Gastrocnemius medialis (tissue), 4 donors: ENCODE measurements at regions not wholly inside any gene's neighbourhood (a gene's known extent, or its start where the extent isn't known, plus 50 kb on each side); places are given as distances from the start of the nearest gene placed in this dataset.
"Not testable (repeated sequence)": the region's sequence is repeated elsewhere in the genome, so short reads cannot be mapped to it uniquely, and the experiment has no call there.

Source experiments
- ATAC-seq, 2 donors: fragments of 150-250 bp; one replicate each; pipeline ENCODE4 v1.9.1; 2016
- DNase-seq, 2 donors: peaks; one replicate each; pipeline ENCODE4 v3.0.0-alpha.2; 2019
- H3K27ac ChIP-seq, 4 donors: fragments of 200-600 bp; sonication (generic); 1 replicate in 1 of 4; 2 replicates in 3 of 4; pipeline ENCODE4 v1.5.1; 2016 to 2018; ENCODE audit warnings: mild to moderate bottlenecking in 2 of 4, moderate library complexity in 1 of 4
- H3K27me3 ChIP-seq, 3 donors: fragments of 200-600 bp; sonication (generic) in 2 of 3; 1 replicate in 1 of 3; 2 replicates in 2 of 3; pipeline versions ENCODE4 v1.5.1 to v1.6.0; 2016 to 2019; ENCODE audit warnings: mild to moderate bottlenecking in 1 of 3, moderate library complexity in 1 of 3
- H3K36me3 ChIP-seq, 2 donors: fragments of 200-600 bp; sonication (generic) in 1 of 2; one replicate each; pipeline ENCODE4 v1.5.1; 2017 to 2018
- H3K4me1 ChIP-seq, 2 donors: fragments of 200-600 bp; sonication (generic) in 1 of 2; one replicate each; pipeline ENCODE4 v1.5.1; 2016 to 2017; ENCODE audit warnings: mild to moderate bottlenecking in 2 of 2
- H3K4me3 ChIP-seq, 4 donors: fragments of 200-600 bp; sonication (generic) in 3 of 4; 1 replicate in 1 of 4; 2 replicates in 3 of 4; pipeline ENCODE4 v1.5.1; 2016 to 2019; ENCODE audit warnings: mild to moderate bottlenecking in 2 of 4
- H3K9me3 ChIP-seq, 3 donors: fragments of 200-600 bp; sonication (generic) in 2 of 3; 1 replicate in 1 of 3; 2 replicates in 2 of 3; pipeline ENCODE4 v1.5.1; 2016 to 2019
- POLR2A ChIP-seq, 2 donors: fragments of 450-650 bp; IDR thresholded peaks; one replicate each; pipeline ENCODE4 v1.6.1; 2017; ENCODE audit warnings: antibody characterized with exemption in 2 of 2, mild to moderate bottlenecking in 2 of 2, moderate library complexity in 2 of 2
- in situ Hi-C, 4 donors: fragments of 200-750 bp; cut with MboI; loops; one replicate each; pipeline versions ENCODE4 v1.15.0 to v1.8.0; 2017; ENCODE audit warnings: low sequenced_read_pairs in 4 of 4
- intact Hi-C: fragments of 100-400 bp; cut with DNase I; formaldehyde crosslinking; loops from one replicate; pipeline ENCODE4 v1.15.1; 2023; ENCODE audit warnings: low total_unique reads
- TF ChIP-seq, protein P1 (sequence below), 5 experiments: fragments of 450-650 bp in 3 of 5; fragments of 200-600 bp in 2 of 5; sonication (generic) in 2 of 5; IDR thresholded peaks in 4 of 5; conservative IDR thresholded peaks in 1 of 5; 1 replicate in 4 of 5; 2 replicates in 1 of 5; pipeline ENCODE4 v1.5.1; 2016 to 2019; ENCODE audit warnings: antibody characterized with exemption in 5 of 5, mild to moderate bottlenecking in 3 of 5, moderate library complexity in 3 of 5

DNA sequence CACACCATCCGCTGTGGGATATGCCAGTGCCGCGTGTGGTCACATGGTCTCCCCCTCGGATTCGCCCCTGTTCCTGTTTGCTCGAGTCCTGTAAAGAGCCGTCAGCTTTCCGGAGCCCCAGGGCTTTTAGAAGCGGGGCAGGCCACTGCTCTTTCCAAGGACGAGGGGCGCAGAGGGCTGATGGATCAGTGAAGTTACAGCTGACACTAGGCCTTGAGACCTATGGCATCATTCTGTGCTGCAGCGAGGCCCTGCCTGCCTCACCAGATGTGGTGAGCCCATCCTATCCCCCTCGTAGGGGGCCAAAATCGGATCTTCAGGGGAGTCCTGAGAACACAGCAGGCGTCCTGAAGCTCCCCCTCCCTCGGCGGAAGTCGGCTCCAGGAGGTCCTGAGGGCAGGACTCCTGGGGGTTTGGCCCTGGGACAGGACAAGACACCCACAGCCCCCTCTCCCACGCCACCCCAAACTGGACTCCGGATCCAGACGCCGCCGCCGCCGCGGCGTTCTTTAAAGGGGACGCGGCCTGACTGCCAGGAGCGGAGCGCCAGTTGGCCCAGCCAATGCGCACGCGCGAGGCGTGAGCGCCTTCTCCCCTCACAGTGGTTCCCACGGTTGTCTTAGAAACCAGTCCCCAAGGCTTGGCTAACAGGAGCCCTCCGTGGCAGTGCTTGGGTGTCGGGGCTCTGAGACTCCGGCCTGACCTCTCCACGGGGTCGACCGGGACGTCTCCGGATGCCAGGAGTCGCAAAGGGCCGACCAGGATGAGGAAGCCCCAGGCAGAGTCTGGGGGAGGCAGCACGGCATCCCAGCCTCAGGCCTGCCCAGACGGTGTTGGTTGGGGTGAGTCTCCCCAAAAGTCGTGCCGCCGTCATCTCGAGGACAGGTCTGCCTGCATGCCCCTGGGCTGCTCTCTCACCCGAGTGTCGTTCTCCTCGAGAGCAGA, 371.7 kb downstream of the ZNF716 start:
- no peak for DNase-seq
- no peaks in the 10 kb centered on the region for H3K9me3 ChIP-seq
- in situ Hi-C loops, result no loop called here

DNA sequence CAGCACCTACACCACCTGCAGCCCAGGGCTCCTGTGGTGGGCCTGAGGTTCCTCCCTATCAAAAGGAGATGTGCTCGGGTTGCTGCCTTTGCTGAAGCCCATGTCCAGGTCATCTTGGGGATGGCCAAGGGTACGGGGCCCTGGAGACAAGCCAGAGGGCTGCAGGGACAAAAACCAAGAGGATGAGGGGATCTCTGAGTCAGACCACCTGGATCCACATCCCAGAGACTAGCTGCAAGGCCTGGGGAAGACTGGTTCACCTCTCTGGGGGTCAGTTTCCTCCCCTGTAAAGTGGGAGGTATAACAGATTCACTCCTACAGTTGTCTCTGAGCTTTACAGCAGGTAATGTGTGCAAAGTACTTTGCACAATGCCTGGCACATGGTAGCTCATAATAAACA, 376.6 kb downstream of the ZNF716 start:
- in situ Hi-C loops, H3K9me3 ChIP-seq, H3K36me3 ChIP-seq, DNase-seq, H3K4me3 ChIP-seq, H3K4me1 ChIP-seq, H3K27me3 ChIP-seq, ATAC-seq, intact Hi-C loops, H3K27ac ChIP-seq: not testable (repeated sequence)

More for the DNA sequence above, 371.7 kb downstream of the ZNF716 start:
- Histone ChIP-seq H3K27ac (no peak overlapping the region), H3K4me1 (no peaks in the 10 kb centered on the region), H3K27me3 (no peaks in the 10 kb centered on the region), H3K36me3 (no peaks in the 10 kb centered on the region), H3K4me3 (no peak overlapping the region)
- ATAC-seq, result no peak
- TF ChIP-seq, protein P1, sequence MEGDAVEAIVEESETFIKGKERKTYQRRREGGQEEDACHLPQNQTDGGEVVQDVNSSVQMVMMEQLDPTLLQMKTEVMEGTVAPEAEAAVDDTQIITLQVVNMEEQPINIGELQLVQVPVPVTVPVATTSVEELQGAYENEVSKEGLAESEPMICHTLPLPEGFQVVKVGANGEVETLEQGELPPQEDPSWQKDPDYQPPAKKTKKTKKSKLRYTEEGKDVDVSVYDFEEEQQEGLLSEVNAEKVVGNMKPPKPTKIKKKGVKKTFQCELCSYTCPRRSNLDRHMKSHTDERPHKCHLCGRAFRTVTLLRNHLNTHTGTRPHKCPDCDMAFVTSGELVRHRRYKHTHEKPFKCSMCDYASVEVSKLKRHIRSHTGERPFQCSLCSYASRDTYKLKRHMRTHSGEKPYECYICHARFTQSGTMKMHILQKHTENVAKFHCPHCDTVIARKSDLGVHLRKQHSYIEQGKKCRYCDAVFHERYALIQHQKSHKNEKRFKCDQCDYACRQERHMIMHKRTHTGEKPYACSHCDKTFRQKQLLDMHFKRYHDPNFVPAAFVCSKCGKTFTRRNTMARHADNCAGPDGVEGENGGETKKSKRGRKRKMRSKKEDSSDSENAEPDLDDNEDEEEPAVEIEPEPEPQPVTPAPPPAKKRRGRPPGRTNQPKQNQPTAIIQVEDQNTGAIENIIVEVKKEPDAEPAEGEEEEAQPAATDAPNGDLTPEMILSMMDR (IDR thresholded peaks at IDR 0.05 in 4 of 5, conservative IDR thresholded peaks at IDR 0.05 in 1 of 5), result no peak
- TF ChIP-seq POLR2A (IDR thresholded peaks at IDR 0.05), result no peak
- intact Hi-C loops, result no loop called here

DNA sequence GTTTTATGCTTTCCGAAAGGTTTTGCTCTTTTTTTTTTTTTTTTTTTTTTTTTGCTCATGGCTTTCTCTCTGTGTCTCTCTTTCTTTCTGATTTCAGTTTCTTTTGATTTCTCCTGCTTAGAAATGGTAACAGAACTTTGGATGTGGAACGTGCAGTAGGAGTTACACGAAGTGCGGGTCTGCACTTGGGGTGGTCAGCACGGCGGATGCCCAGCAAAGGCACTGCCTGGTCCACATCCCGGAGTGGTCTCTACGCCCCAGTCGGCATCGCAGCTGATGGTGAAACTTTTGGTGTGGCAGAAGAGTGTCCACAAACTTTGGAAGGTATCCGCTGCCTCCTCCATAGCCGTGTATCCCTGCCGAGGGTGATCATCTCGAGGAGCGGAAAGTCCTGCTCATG, 385.2 kb downstream of the ZNF716 start:
- H3K4me3 ChIP-seq, intact Hi-C loops, in situ Hi-C loops, H3K27me3 ChIP-seq, H3K4me1 ChIP-seq, H3K27ac ChIP-seq, H3K36me3 ChIP-seq, ATAC-seq, DNase-seq, H3K9me3 ChIP-seq: not testable (repeated sequence)

DNA sequence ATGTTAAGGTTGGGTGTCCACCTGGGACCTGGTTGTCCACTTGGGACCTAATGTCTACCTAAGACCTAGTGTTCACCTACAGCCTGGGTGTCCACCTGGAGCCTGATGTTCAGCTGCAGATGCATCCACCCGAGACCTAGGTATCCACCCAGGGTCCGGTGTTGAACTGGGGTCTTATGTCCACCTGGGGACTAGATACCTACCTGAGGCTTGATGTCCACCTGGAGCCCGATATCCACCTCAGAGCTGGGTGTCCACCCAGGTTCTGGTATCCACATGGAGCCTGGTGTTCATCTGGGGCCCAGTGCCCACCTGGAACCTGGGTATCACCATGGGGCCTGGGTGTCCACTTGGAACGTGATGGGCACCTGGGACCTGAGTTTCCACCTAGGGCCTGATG, 389.2 kb downstream of the ZNF716 start:
- H3K4me1 ChIP-seq, H3K4me3 ChIP-seq, ATAC-seq, H3K27me3 ChIP-seq, H3K36me3 ChIP-seq, intact Hi-C loops, H3K27ac ChIP-seq, DNase-seq, H3K9me3 ChIP-seq, in situ Hi-C loops: not testable (repeated sequence)

DNA sequence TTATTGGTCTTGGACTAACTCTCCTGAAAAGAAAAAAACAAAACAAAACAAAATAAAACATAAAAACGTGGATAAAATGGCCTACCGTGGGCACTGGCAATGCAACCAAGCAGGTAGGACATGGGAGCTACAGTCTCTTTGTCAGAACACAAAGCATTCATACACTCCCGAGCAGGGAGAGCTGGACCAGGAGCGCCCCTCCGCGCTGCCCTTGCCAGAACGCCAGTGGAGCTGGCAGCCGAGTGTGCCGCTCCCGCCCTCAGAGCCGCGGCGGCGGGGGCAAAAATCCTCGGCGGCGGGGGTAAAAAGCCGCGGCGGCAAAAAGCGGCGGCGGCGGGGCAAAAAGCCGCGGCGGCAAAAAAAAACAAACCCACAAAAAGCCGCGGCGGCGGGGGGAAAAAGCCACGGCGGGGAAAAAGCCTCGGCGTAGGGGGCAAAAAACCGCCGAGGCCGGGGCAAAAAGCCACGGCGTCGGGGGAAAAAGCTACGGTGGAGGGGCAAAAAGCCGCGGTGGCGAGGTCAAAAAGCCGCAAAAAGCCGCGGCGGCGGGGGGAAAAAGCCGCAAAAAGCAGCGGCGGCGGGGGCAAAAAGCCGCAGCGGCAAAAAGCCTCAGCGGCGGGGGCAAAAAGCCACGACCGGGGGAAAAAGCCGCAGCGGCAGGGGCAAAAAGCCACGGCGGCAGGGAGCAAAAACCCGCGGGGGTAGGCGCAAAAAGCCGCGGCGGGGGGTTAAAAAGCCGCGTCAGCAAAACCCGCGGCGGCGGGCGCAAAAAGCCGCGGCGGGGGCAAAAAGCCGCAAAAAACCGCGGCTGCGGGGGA, 418.1 kb downstream of the ZNF716 start:
- no peak overlapping the region for H3K27ac ChIP-seq
- peaks cover 25 to 31% (median 26%) of the 10 kb centered on the region in 3 donors for H3K27me3 ChIP-seq

More for the DNA sequence above, 418.1 kb downstream of the ZNF716 start:
- no peak for ATAC-seq
- DNase-seq, result no peak
- TF ChIP-seq POLR2A (IDR thresholded peaks at IDR 0.05), result no peak
- TF ChIP-seq, protein P1 (IDR thresholded peaks at IDR 0.05 in 4 of 5, conservative IDR thresholded peaks at IDR 0.05 in 1 of 5), result no peak
- Histone ChIP-seq H3K4me3 (peak overlapping the region; percentile 25 to 59 (median 52)), H3K9me3 (no peaks in the 10 kb centered on the region), H3K4me1 (no peaks in the 10 kb centered on the region), H3K36me3 (no peaks in the 10 kb centered on the region)
- in situ Hi-C loops, result no loop called here
- intact Hi-C loops, result no loop called here
